ENCODE measurements at regions not wholly inside any gene's neighbourhood (a gene's known extent, or its start where the extent isn't known, plus 50 kb on each side); places are given as distances from the start of the nearest gene placed in this dataset.

- Histone ChIP-seq H2AFZ (ENCODE audit: low read depth) (no peak overlapping the region), H3K9me2 (no peaks in the 10 kb centered on the region), H3K4me3 (ENCODE audit: low read depth in 2 of 2, low read length in 1 of 2) (no peak overlapping the region), H3K27me3 (ENCODE audit: insufficient read depth) (no peaks in the 10 kb centered on the region), H3F3A (replicated peaks; ENCODE audit: insufficient read depth) (no peaks in the 10 kb centered on the region), H3K27ac (ENCODE audit: low read depth in 2 of 2, low read length in 1 of 2) (peak overlapping the region in 1 of 2 experiments; percentile 90; a peak in 2 of 4 replicates), H3K4me2 (no peak overlapping the region), H3K9ac (no peak overlapping the region), H3K9me3 (no peaks in the 10 kb centered on the region), H3K36me3 (replicated peaks in 1 of 2; ENCODE audit: control insufficient read depth in 1 of 2, insufficient read depth in 2 of 2, low read length in 1 of 2) (no peaks in the 10 kb centered on the region), H3K79me2 (ENCODE audit: insufficient read depth) (no peaks in the 10 kb centered on the region), H3K4me1 (ENCODE audit: control insufficient read depth in 1 of 2, insufficient read depth in 2 of 2, low read depth in 1 of 2, low read length in 1 of 2) (peaks cover 0 to 56% of the 10 kb centered on the region in 2 experiments; a peak in 2 of 4 replicates), H4K20me1 (ENCODE audit: insufficient read depth) (no peaks in the 10 kb centered on the region)
- DNase-seq, result no peak
- TF ChIP-seq YY1 (IDR thresholded peaks at IDR 0.05; ENCODE audit: low read depth), result no peak
- TF ChIP-seq EP300 (IDR thresholded peaks at IDR 0.05; ENCODE audit: borderline replicate concordance in 1 of 2, low read depth in 1 of 2, low read length in 1 of 2), result no peak
- TF ChIP-seq TCF12 (IDR thresholded peaks at IDR 0.05), result no peak
- no peak for TF ChIP-seq FOXM1 (IDR thresholded peaks at IDR 0.05; ENCODE audit: low read depth)
- TF ChIP-seq POLR2AphosphoS5 (IDR thresholded peaks at IDR 0.05; ENCODE audit: low read depth, low read length), result no peak
- TF ChIP-seq JUND (IDR thresholded peaks at IDR 0.05), result no peak
- no peak for TF ChIP-seq MXI1 (IDR thresholded peaks at IDR 0.05; ENCODE audit: low read depth, low read length)
- no peak for TF ChIP-seq MEF2A (IDR thresholded peaks at IDR 0.05; ENCODE audit: borderline replicate concordance, low read depth)
- TF ChIP-seq TEAD4 (IDR thresholded peaks at IDR 0.05; ENCODE audit: borderline replicate concordance, insufficient read depth), result no peak
- TF ChIP-seq CHD2 (IDR thresholded peaks at IDR 0.05; ENCODE audit: low read length, partially characterized antibody), result no peak
- TF ChIP-seq IRF3 (IDR thresholded peaks at IDR 0.05; ENCODE audit: low read depth, low read length), result no peak
- TF ChIP-seq MAX (IDR thresholded peaks at IDR 0.05; ENCODE audit: low read depth), result no peak
- TF ChIP-seq, protein P1, sequence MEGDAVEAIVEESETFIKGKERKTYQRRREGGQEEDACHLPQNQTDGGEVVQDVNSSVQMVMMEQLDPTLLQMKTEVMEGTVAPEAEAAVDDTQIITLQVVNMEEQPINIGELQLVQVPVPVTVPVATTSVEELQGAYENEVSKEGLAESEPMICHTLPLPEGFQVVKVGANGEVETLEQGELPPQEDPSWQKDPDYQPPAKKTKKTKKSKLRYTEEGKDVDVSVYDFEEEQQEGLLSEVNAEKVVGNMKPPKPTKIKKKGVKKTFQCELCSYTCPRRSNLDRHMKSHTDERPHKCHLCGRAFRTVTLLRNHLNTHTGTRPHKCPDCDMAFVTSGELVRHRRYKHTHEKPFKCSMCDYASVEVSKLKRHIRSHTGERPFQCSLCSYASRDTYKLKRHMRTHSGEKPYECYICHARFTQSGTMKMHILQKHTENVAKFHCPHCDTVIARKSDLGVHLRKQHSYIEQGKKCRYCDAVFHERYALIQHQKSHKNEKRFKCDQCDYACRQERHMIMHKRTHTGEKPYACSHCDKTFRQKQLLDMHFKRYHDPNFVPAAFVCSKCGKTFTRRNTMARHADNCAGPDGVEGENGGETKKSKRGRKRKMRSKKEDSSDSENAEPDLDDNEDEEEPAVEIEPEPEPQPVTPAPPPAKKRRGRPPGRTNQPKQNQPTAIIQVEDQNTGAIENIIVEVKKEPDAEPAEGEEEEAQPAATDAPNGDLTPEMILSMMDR (IDR thresholded peaks at IDR 0.05), result no peak
- no peak for TF ChIP-seq GABPA (IDR thresholded peaks at IDR 0.05; ENCODE audit: low read depth)
- TF ChIP-seq RCOR1 (IDR thresholded peaks at IDR 0.05; ENCODE audit: low read length), result no peak
- no peak for TF ChIP-seq TAF1 (IDR thresholded peaks at IDR 0.05; ENCODE audit: borderline replicate concordance, low read depth, low read length)
- no peak for TF ChIP-seq ZBTB33 (IDR thresholded peaks at IDR 0.05; ENCODE audit: borderline replicate concordance, low read depth)
- TF ChIP-seq ELF1 (IDR thresholded peaks at IDR 0.05), result no peak
- no peak for TF ChIP-seq REST (IDR thresholded peaks at IDR 0.05; ENCODE audit: low read depth, low read length)
- TF ChIP-seq GATA2 (CRISPR knock-in tag; IDR thresholded peaks at IDR 0.05), result no peak
- WGBS (ENCODE audit: low lambda C conversion rate), result 74% methylated on average over 12 of the region's 22 CpGs
- CTCF ChIA-PET, result interaction anchor here (1.1 kb wide), 1 partner anchor 93 kb away, joined by 3 read pairs; no protein-coding TSS in a partner anchor
- POLR2A ChIA-PET, result interaction anchor here (1.1 to 2.5 kb wide), 4 partner anchors 12 to 59 kb away, joined by 5 to 13 read pairs (median 7); partner anchors contain the start of gene GADD45G
These were observed 58.2 kb downstream of the GADD45G start for GRCh38 chr9:89662718-89663613.

All from SK-N-SH (cell line).